ENCODE measurements at regions not wholly inside any gene's neighbourhood (a gene's known extent, or its start where the extent isn't known, plus 50 kb on each side); places are given as distances from the start of the nearest gene placed in this dataset.

GRCh38 chr9:4921449-4921848 lies 63.6 kb upstream of the JAK2 start:
- no peaks in the 10 kb centered on the region for H3K27me3 ChIP-seq (replicated peaks; ENCODE audit: insufficient read depth, low read depth, low read length, poor library complexity)
- ChIA-PET POLR2A (ENCODE audit: low non-redundant PET) (no interaction called here), CTCF (no interaction called here)
- no TSS peak for BruUV-seq (replicated peaks)
- no peaks in the 10 kb centered on the region for H3K4me1 ChIP-seq (ENCODE audit: insufficient read depth, low read length, poor library complexity, severe bottlenecking)
- no peaks in the 10 kb centered on the region for H3K9me3 ChIP-seq (ENCODE audit: low read depth, low read length, poor library complexity, severe bottlenecking)
- TF ChIP-seq CTCF (conservative IDR thresholded peaks at IDR 0.05; ENCODE audit: low read depth, low read length) (no peak), EZH2 (IDR thresholded peaks at IDR 0.05; ENCODE audit: borderline replicate concordance, low read depth, low read length, poor library complexity, severe bottlenecking) (no peak)
- no peak overlapping the region for H3K4me3 ChIP-seq (ENCODE audit: low read depth, low read length, poor library complexity, severe bottlenecking)
- DNase-seq (ENCODE audit: low spot score) = no peak
- intact Hi-C loops (cut with micrococcal nuclease; ENCODE audit: unreplicated experiment) = no loop called here
- H3K27ac ChIP-seq (ENCODE audit: low read depth, low read length, poor library complexity, severe bottlenecking) = no peak overlapping the region
- H3K36me3 ChIP-seq (ENCODE audit: insufficient read depth, low read length, poor library complexity, severe bottlenecking) = no peaks in the 10 kb centered on the region

GRCh38 chr9:4922101-4922500 lies 63.0 kb upstream of the JAK2 start:
- BruUV-seq (replicated peaks) = no TSS peak
- intact Hi-C loops (cut with micrococcal nuclease; ENCODE audit: unreplicated experiment) = no loop called here
- CTCF ChIA-PET = interaction anchor here (0.6 kb wide), 1 partner anchor 581 kb away, joined by 3 read pairs; no protein-coding TSS in a partner anchor
- TF ChIP-seq CTCF (conservative IDR thresholded peaks at IDR 0.05; ENCODE audit: low read depth, low read length) = no peak
- TF ChIP-seq EZH2 (IDR thresholded peaks at IDR 0.05; ENCODE audit: borderline replicate concordance, low read depth, low read length, poor library complexity, severe bottlenecking) = no peak
- Histone ChIP-seq H3K4me1 (ENCODE audit: insufficient read depth, low read length, poor library complexity, severe bottlenecking) (no peaks in the 10 kb centered on the region), H3K27me3 (replicated peaks; ENCODE audit: insufficient read depth, low read depth, low read length, poor library complexity) (no peaks in the 10 kb centered on the region), H3K27ac (ENCODE audit: low read depth, low read length, poor library complexity, severe bottlenecking) (no peak overlapping the region), H3K9me3 (ENCODE audit: low read depth, low read length, poor library complexity, severe bottlenecking) (no peaks in the 10 kb centered on the region), H3K4me3 (ENCODE audit: low read depth, low read length, poor library complexity, severe bottlenecking) (no peak overlapping the region), H3K36me3 (ENCODE audit: insufficient read depth, low read length, poor library complexity, severe bottlenecking) (no peaks in the 10 kb centered on the region)
- DNase-seq (ENCODE audit: low spot score) = no peak
- POLR2A ChIA-PET (ENCODE audit: low non-redundant PET) = no interaction called here

GRCh38 chr9:4922730-4923129 lies 62.3 kb upstream of the JAK2 start:
- ChIA-PET CTCF (interaction anchor here (0.6 kb wide), 1 partner anchor 582 kb away, joined by 3 read pairs; no protein-coding TSS in a partner anchor), POLR2A (ENCODE audit: low non-redundant PET) (no interaction called here)
- intact Hi-C loops (cut with micrococcal nuclease; ENCODE audit: unreplicated experiment) = no loop called here
- no TSS peak for BruUV-seq (replicated peaks)
- H3K36me3 ChIP-seq (ENCODE audit: insufficient read depth, low read length, poor library complexity, severe bottlenecking) = no peaks in the 10 kb centered on the region
- H3K4me1 ChIP-seq (ENCODE audit: insufficient read depth, low read length, poor library complexity, severe bottlenecking) = no peaks in the 10 kb centered on the region
- H3K27me3 ChIP-seq (replicated peaks; ENCODE audit: insufficient read depth, low read depth, low read length, poor library complexity) = no peaks in the 10 kb centered on the region
- no peak for DNase-seq (ENCODE audit: low spot score)
- TF ChIP-seq CTCF (conservative IDR thresholded peaks at IDR 0.05; ENCODE audit: low read depth, low read length) = no peak
- H3K27ac ChIP-seq (ENCODE audit: low read depth, low read length, poor library complexity, severe bottlenecking) = no peak overlapping the region
- no peaks in the 10 kb centered on the region for H3K9me3 ChIP-seq (ENCODE audit: low read depth, low read length, poor library complexity, severe bottlenecking)
- H3K4me3 ChIP-seq (ENCODE audit: low read depth, low read length, poor library complexity, severe bottlenecking) = no peak overlapping the region

Data from A673 (cell line).